ENCODE measurements at regions not wholly inside any gene's neighbourhood (a gene's known extent, or its start where the extent isn't known, plus 50 kb on each side); places are given as distances from the start of the nearest gene placed in this dataset.

DNA sequence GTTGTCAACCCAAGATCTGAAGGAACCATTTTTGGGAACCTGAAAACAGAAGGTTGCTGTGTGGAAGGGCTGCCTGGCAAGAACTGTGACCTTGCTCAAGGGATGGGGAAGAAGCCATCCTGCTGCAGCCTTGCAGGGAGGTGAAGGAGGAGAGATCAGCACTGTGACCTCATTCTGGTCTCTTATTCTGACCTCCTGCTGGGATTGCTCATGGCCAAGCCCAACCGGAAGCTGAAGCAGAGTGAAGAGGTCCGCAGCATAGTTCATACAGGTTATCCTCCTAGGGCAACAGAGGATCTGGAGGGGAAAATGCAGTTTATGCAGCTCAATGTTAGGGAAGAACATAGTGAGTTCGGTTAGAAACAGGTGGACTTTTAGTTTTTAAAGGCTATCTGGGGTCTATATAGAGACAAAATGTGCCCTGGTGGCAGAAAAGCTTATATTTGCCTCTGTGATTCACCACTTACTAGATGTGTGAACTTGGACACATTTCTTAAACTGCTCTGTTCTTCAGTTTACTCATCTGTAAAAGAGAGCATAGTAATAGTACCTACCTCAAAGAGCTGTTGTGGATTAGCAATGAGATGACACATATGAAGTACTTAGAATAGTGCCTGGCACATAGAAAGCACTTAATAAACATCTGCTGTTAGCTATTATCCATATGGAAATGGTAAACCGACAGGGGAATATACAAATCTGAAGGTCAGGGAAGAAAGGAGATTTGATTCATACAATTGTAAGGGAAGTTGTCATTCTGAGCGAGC, 57.9 kb upstream of the BNC2 start:
- TF ChIP-seq RAD21 (IDR thresholded peaks at IDR 0.05; ENCODE audit: low read depth) (no peak), CREB1 (IDR thresholded peaks at IDR 0.05; ENCODE audit: low read depth) (no peak), TCF12 (IDR thresholded peaks at IDR 0.05; ENCODE audit: low read depth) (no peak), NFIC (IDR thresholded peaks at IDR 0.05) (no peak), YY1 (IDR thresholded peaks at IDR 0.05; ENCODE audit: low read depth) (no peak), FOXM1 (IDR thresholded peaks at IDR 0.05; ENCODE audit: borderline replicate concordance, low read depth) (no peak), TAF1 (IDR thresholded peaks at IDR 0.05; ENCODE audit: low read depth) (no peak), MAX (IDR thresholded peaks at IDR 0.05) (no peak), EGR1 (IDR thresholded peaks at IDR 0.05) (no peak), TEAD4 (IDR thresholded peaks at IDR 0.05) (no peak), ZBTB7A (IDR thresholded peaks at IDR 0.05; ENCODE audit: low read depth) (no peak), USF1 (IDR thresholded peaks at IDR 0.05) (no peak)
- TF ChIP-seq, protein P1, sequence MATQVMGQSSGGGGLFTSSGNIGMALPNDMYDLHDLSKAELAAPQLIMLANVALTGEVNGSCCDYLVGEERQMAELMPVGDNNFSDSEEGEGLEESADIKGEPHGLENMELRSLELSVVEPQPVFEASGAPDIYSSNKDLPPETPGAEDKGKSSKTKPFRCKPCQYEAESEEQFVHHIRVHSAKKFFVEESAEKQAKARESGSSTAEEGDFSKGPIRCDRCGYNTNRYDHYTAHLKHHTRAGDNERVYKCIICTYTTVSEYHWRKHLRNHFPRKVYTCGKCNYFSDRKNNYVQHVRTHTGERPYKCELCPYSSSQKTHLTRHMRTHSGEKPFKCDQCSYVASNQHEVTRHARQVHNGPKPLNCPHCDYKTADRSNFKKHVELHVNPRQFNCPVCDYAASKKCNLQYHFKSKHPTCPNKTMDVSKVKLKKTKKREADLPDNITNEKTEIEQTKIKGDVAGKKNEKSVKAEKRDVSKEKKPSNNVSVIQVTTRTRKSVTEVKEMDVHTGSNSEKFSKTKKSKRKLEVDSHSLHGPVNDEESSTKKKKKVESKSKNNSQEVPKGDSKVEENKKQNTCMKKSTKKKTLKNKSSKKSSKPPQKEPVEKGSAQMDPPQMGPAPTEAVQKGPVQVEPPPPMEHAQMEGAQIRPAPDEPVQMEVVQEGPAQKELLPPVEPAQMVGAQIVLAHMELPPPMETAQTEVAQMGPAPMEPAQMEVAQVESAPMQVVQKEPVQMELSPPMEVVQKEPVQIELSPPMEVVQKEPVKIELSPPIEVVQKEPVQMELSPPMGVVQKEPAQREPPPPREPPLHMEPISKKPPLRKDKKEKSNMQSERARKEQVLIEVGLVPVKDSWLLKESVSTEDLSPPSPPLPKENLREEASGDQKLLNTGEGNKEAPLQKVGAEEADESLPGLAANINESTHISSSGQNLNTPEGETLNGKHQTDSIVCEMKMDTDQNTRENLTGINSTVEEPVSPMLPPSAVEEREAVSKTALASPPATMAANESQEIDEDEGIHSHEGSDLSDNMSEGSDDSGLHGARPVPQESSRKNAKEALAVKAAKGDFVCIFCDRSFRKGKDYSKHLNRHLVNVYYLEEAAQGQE (IDR thresholded peaks at IDR 0.05; ENCODE audit: low read depth): no peak

- TF ChIP-seq YY1 (IDR thresholded peaks at IDR 0.05; ENCODE audit: low read depth): no peak
- no peak for TF ChIP-seq TEAD4 (IDR thresholded peaks at IDR 0.05)
- no peak for TF ChIP-seq TCF12 (IDR thresholded peaks at IDR 0.05; ENCODE audit: low read depth)
- TF ChIP-seq EGR1 (IDR thresholded peaks at IDR 0.05): no peak
- TF ChIP-seq, protein P1 (IDR thresholded peaks at IDR 0.05; ENCODE audit: low read depth): no peak
- TF ChIP-seq MAX (IDR thresholded peaks at IDR 0.05): no peak
- no peak for TF ChIP-seq TAF1 (IDR thresholded peaks at IDR 0.05; ENCODE audit: low read depth)
- TF ChIP-seq NFIC (IDR thresholded peaks at IDR 0.05): no peak
- TF ChIP-seq CREB1 (IDR thresholded peaks at IDR 0.05; ENCODE audit: low read depth): no peak
- TF ChIP-seq USF1 (IDR thresholded peaks at IDR 0.05): no peak
- TF ChIP-seq FOXM1 (IDR thresholded peaks at IDR 0.05; ENCODE audit: borderline replicate concordance, low read depth): no peak
- no peak for TF ChIP-seq RAD21 (IDR thresholded peaks at IDR 0.05; ENCODE audit: low read depth)
- no peak for TF ChIP-seq ZBTB7A (IDR thresholded peaks at IDR 0.05; ENCODE audit: low read depth)
- no peak for TF ChIP-seq CEBPB (IDR thresholded peaks at IDR 0.05)
- TF ChIP-seq EP300 (IDR thresholded peaks at IDR 0.05; ENCODE audit: borderline replicate concordance): no peak
These were observed 55.0 kb upstream of the BNC2 start for GRCh38 chr9:16925426-16925825.

- no peak for TF ChIP-seq EGR1 (IDR thresholded peaks at IDR 0.05)
- no peak for TF ChIP-seq USF1 (IDR thresholded peaks at IDR 0.05)
- no peak for TF ChIP-seq EP300 (IDR thresholded peaks at IDR 0.05; ENCODE audit: borderline replicate concordance)
- no peak for TF ChIP-seq NFIC (IDR thresholded peaks at IDR 0.05)
- TF ChIP-seq TEAD4 (IDR thresholded peaks at IDR 0.05): no peak
- no peak for TF ChIP-seq CREB1 (IDR thresholded peaks at IDR 0.05; ENCODE audit: low read depth)
- TF ChIP-seq, protein P1 (IDR thresholded peaks at IDR 0.05; ENCODE audit: low read depth): no peak
- TF ChIP-seq YY1 (IDR thresholded peaks at IDR 0.05; ENCODE audit: low read depth): no peak
- TF ChIP-seq TAF1 (IDR thresholded peaks at IDR 0.05; ENCODE audit: low read depth): no peak
- no peak for TF ChIP-seq FOXM1 (IDR thresholded peaks at IDR 0.05; ENCODE audit: borderline replicate concordance, low read depth)
- TF ChIP-seq ZBTB7A (IDR thresholded peaks at IDR 0.05; ENCODE audit: low read depth): no peak
- TF ChIP-seq MAX (IDR thresholded peaks at IDR 0.05): no peak
- no peak for TF ChIP-seq CEBPB (IDR thresholded peaks at IDR 0.05)
- TF ChIP-seq RAD21 (IDR thresholded peaks at IDR 0.05; ENCODE audit: low read depth): no peak
- TF ChIP-seq TCF12 (IDR thresholded peaks at IDR 0.05; ENCODE audit: low read depth): no peak
These were observed 53.9 kb upstream of the BNC2 start for GRCh38 chr9:16924311-16924915.
